ENCODE measurements at regions not wholly inside any gene's neighbourhood (a gene's known extent, or its start where the extent isn't known, plus 50 kb on each side); places are given as distances from the start of the nearest gene placed in this dataset.

GRCh38 chr13:70960841-70961443, 852.7 kb upstream of the KLHL1 start:
- no peak overlapping the region for H3K4me3 ChIP-seq (ENCODE audit: low read length)
- peak; percentile 22 for DNase-seq (ENCODE audit: low read depth, low spot score)

- DNase-seq (ENCODE audit: low read depth, low spot score) = no peak
- H3K4me3 ChIP-seq (ENCODE audit: low read length) = no peak overlapping the region
Measured at GRCh38 chr13:70959035-70959775, 851.0 kb upstream of the KLHL1 start.

- H3K4me3 ChIP-seq (ENCODE audit: low read length) = no peak overlapping the region
- DNase-seq (ENCODE audit: low read depth, low spot score) = no peak
Measured at GRCh38 chr13:70955887-70956286, 847.6 kb upstream of the KLHL1 start.

- H3K4me3 ChIP-seq (ENCODE audit: low read length) = no peak overlapping the region
- no peak for DNase-seq (ENCODE audit: low read depth, low spot score)
Measured at GRCh38 chr13:70950664-70951063, 842.4 kb upstream of the KLHL1 start.

- DNase-seq (ENCODE audit: low read depth, low spot score) = no peak
- H3K4me3 ChIP-seq (ENCODE audit: low read length) = no peak overlapping the region
Measured at GRCh38 chr13:70945506-70945905, 837.3 kb upstream of the KLHL1 start.

GRCh38 chr13:70941454-70941853, 833.2 kb upstream of the KLHL1 start:
- no peak overlapping the region for H3K4me3 ChIP-seq (ENCODE audit: low read length)
- DNase-seq (ENCODE audit: low read depth, low spot score) = no peak

- H3K4me3 ChIP-seq (ENCODE audit: low read length) = no peak overlapping the region
- no peak for DNase-seq (ENCODE audit: low read depth, low spot score)
Measured at GRCh38 chr13:70938462-70938861, 830.2 kb upstream of the KLHL1 start.

- no peak for DNase-seq (ENCODE audit: low read depth, low spot score)
- no peak overlapping the region for H3K4me3 ChIP-seq (ENCODE audit: low read length)
Measured at GRCh38 chr13:70932511-70932910, 824.3 kb upstream of the KLHL1 start.

GRCh38 chr13:70923863-70924752, 815.9 kb upstream of the KLHL1 start:
- no peak for DNase-seq (ENCODE audit: low read depth, low spot score)
- no peak overlapping the region for H3K4me3 ChIP-seq (ENCODE audit: low read length)

GRCh38 chr13:70911286-70911685, 803.0 kb upstream of the KLHL1 start:
- DNase-seq (ENCODE audit: low read depth, low spot score) = no peak
- H3K4me3 ChIP-seq (ENCODE audit: low read length) = no peak overlapping the region

GRCh38 chr13:70908795-70909194, 800.5 kb upstream of the KLHL1 start:
- no peak overlapping the region for H3K4me3 ChIP-seq (ENCODE audit: low read length)
- DNase-seq (ENCODE audit: low read depth, low spot score) = no peak

- no peak overlapping the region for H3K4me3 ChIP-seq (ENCODE audit: low read length)
- DNase-seq (ENCODE audit: low read depth, low spot score) = no peak
Measured at GRCh38 chr13:70905035-70905434, 796.8 kb upstream of the KLHL1 start.

- no peak overlapping the region for H3K4me3 ChIP-seq (ENCODE audit: low read length)
- no peak for DNase-seq (ENCODE audit: low read depth, low spot score)
Measured at GRCh38 chr13:70896136-70896535, 787.9 kb upstream of the KLHL1 start.

GRCh38 chr13:70895599-70895998, 787.3 kb upstream of the KLHL1 start:
- no peak overlapping the region for H3K4me3 ChIP-seq (ENCODE audit: low read length)
- DNase-seq (ENCODE audit: low read depth, low spot score) = no peak

GRCh38 chr13:70894258-70894657, 786.0 kb upstream of the KLHL1 start:
- DNase-seq (ENCODE audit: low read depth, low spot score) = no peak
- no peak overlapping the region for H3K4me3 ChIP-seq (ENCODE audit: low read length)

GRCh38 chr13:70893832-70894231, 785.6 kb upstream of the KLHL1 start:
- no peak for DNase-seq (ENCODE audit: low read depth, low spot score)
- no peak overlapping the region for H3K4me3 ChIP-seq (ENCODE audit: low read length)

- H3K4me3 ChIP-seq (ENCODE audit: low read length) = no peak overlapping the region
- DNase-seq (ENCODE audit: low read depth, low spot score) = no peak
Measured at GRCh38 chr13:70890289-70890688, 782.0 kb upstream of the KLHL1 start.

GRCh38 chr13:70889163-70889562, 780.9 kb upstream of the KLHL1 start:
- DNase-seq (ENCODE audit: low read depth, low spot score) = no peak

GRCh38 chr13:70884196-70884595, 775.9 kb upstream of the KLHL1 start:
- no peak for DNase-seq (ENCODE audit: low read depth, low spot score)
- H3K4me3 ChIP-seq (ENCODE audit: low read length) = no peak overlapping the region

More at GRCh38 chr13:70889163-70889562, 780.9 kb upstream of the KLHL1 start:
- no peak overlapping the region for H3K4me3 ChIP-seq (ENCODE audit: low read length)

GRCh38 chr13:70874636-70875035, 766.4 kb upstream of the KLHL1 start:
- no peak overlapping the region for H3K4me3 ChIP-seq (ENCODE audit: low read length)
- DNase-seq (ENCODE audit: low read depth, low spot score) = no peak

All from Jurkat, Clone E6-1 (cell line).